SK-N-SH (cell line): ENCODE measurements at regions not wholly inside any gene's neighbourhood (a gene's known extent, or its start where the extent isn't known, plus 50 kb on each side); places are given as distances from the start of the nearest gene placed in this dataset.

Experiments used
- CTCF ChIA-PET: fragments of 300-600, 350-600 bp; formaldehyde crosslinking; extraction: SDS; loops from one replicate; lab custom pipeline; 2021; lab: Yijun Ruan, JAX
- POLR2A ChIA-PET: fragments of 350-600 bp; sonication (Branson Sonifier 250); formaldehyde crosslinking; extraction: SDS; loops from one replicate; lab custom pipeline; 2020; ENCODE audit warnings: antibody characterized with exemption, inconsistent platforms; lab: Yijun Ruan, JAX
- DNase-seq: peaks from one replicate; pipeline ENCODE4 v3.0.0; 2012
- H2AFZ ChIP-seq: fragments of 200-600 bp; sonication (generic); 2 replicates; pipeline ENCODE4 v1.8.1; 2016; ENCODE audit warnings: antibody characterized with exemption, mild to moderate bottlenecking, low read depth
- H3F3A ChIP-seq: fragments of 200-600 bp; sonication (generic); replicated peaks from 2 replicates; pipeline ENCODE3; 2016; ENCODE audit warnings: antibody characterized with exemption, mild to moderate bottlenecking; ENCODE audit not compliant: insufficient read depth
- H3K27ac ChIP-seq, 2 experiments: fragments of 200-500 bp in 1 of 2; fragments of 200-600 bp in 1 of 2; sonication (Bioruptor generic) in 1 of 2; sonication (generic), shearing (Covaris generic) in 1 of 2; 2 replicates each; pipeline versions ENCODE4 v1.5.1 to v1.6.1; 2014 to 2016; ENCODE audit warnings: low read depth in 2 of 2, inconsistent platforms in 1 of 2, low read length in 1 of 2, mild to moderate bottlenecking in 1 of 2, mixed read lengths in 1 of 2
- H3K27me3 ChIP-seq: fragments of 200-600 bp; sonication (generic), shearing (Covaris generic); 2 replicates; pipeline ENCODE4 v1.6.1; 2016; ENCODE audit warnings: mixed run types; ENCODE audit not compliant: insufficient read depth
- H3K36me3 ChIP-seq, 2 experiments: fragments of 200-500 bp in 1 of 2; fragments of 200-600 bp in 1 of 2; sonication (Bioruptor generic) in 1 of 2; sonication (generic) in 1 of 2; replicated peaks in 1 of 2; 2 replicates each; pipeline versions ENCODE3 to v1.5.1; 2014 to 2016; ENCODE audit warnings: low read length in 1 of 2, mild to moderate bottlenecking in 1 of 2; ENCODE audit not compliant: insufficient read depth in 2 of 2, control insufficient read depth in 1 of 2
- H3K4me1 ChIP-seq, 2 experiments: fragments of 200-500 bp in 1 of 2; fragments of 200-600 bp in 1 of 2; sonication (Bioruptor generic) in 1 of 2; sonication (generic), shearing (Covaris generic) in 1 of 2; 2 replicates each; pipeline versions ENCODE4 v1.5.1 to v1.6.1; 2014 to 2016; ENCODE audit warnings: low read depth in 1 of 2, low read length in 1 of 2, mixed run types in 1 of 2; ENCODE audit not compliant: insufficient read depth in 2 of 2, control insufficient read depth in 1 of 2
- H3K4me2 ChIP-seq: fragments of 200-600 bp; sonication (generic), shearing (Covaris generic); 2 replicates; pipeline ENCODE4 v1.6.1; 2017; ENCODE audit warnings: mixed run types
- H3K4me3 ChIP-seq, 2 experiments: fragments of 200-500 bp in 1 of 2; fragments of 200-600 bp in 1 of 2; sonication (Bioruptor generic) in 1 of 2; sonication (generic), shearing (Covaris generic) in 1 of 2; 2 replicates each; pipeline versions ENCODE4 v1.5.1 to v1.8.1; 2014 to 2016; ENCODE audit warnings: low read depth in 2 of 2, inconsistent platforms in 1 of 2, low read length in 1 of 2, mild to moderate bottlenecking in 1 of 2, mixed read lengths in 1 of 2, moderate library complexity in 1 of 2
- H3K79me2 ChIP-seq: fragments of 200-600 bp; sonication (generic); 2 replicates; pipeline ENCODE4 v1.8.1; 2017; ENCODE audit warnings: mild to moderate bottlenecking; ENCODE audit not compliant: insufficient read depth
- H3K9ac ChIP-seq: fragments of 200-600 bp; sonication (generic); 2 replicates; pipeline ENCODE4 v1.6.1; 2017; ENCODE audit warnings: mixed run types
- H3K9me2 ChIP-seq: fragments of 200-600 bp; sonication (generic); 2 replicates; pipeline ENCODE4 v1.6.1; 2017; ENCODE audit warnings: mixed run types
- H3K9me3 ChIP-seq: fragments of 200-600 bp; sonication (generic); 2 replicates; pipeline ENCODE4 v1.6.1; 2017; ENCODE audit warnings: mixed run types, mild to moderate bottlenecking, moderate library complexity
- H4K20me1 ChIP-seq: fragments of 200-600 bp; sonication (generic); 2 replicates; pipeline ENCODE4 v1.6.1; 2017; ENCODE audit warnings: mild to moderate bottlenecking, mixed run types; ENCODE audit not compliant: insufficient read depth
- ELF1 ChIP-seq: IDR thresholded peaks from 2 replicates; pipeline ENCODE4 v1.4.0; 2012
- FOXM1 ChIP-seq: IDR thresholded peaks from 2 replicates; pipeline ENCODE4 v1.4.0; 2012; ENCODE audit warnings: low read depth, mild to moderate bottlenecking
- GATA2 ChIP-seq: sonication (generic); formaldehyde crosslinking; IDR thresholded peaks from 2 replicates; pipeline ENCODE4 v1.5.0; 2020; ENCODE audit warnings: mild to moderate bottlenecking, missing genetic modification reagents
- JUND ChIP-seq: IDR thresholded peaks from 2 replicates; pipeline ENCODE4 v1.4.0; 2012
- MEF2A ChIP-seq: IDR thresholded peaks from 2 replicates; pipeline ENCODE4 v1.4.0; 2012; ENCODE audit warnings: low read depth, borderline replicate concordance
- MXI1 ChIP-seq: IDR thresholded peaks from 2 replicates; pipeline ENCODE4 v1.6.1; 2012; ENCODE audit warnings: mild to moderate bottlenecking, low read depth, low read length, improper control_type of control experiment
- NRF1 ChIP-seq: IDR thresholded peaks from 2 replicates; pipeline ENCODE4 v1.6.1; 2012; ENCODE audit warnings: low read depth, mild to moderate bottlenecking, low read length
- RAD21 ChIP-seq: IDR thresholded peaks from 2 replicates; pipeline ENCODE4 v1.6.1; 2012; ENCODE audit warnings: mild to moderate bottlenecking, low read length
- RCOR1 ChIP-seq: fragments of 150-350 bp; IDR thresholded peaks from 2 replicates; pipeline ENCODE4 v1.6.1; 2017; ENCODE audit warnings: antibody characterized with exemption, low read length
- SIN3A ChIP-seq: IDR thresholded peaks from 2 replicates; pipeline ENCODE4 v1.6.1; 2012; ENCODE audit warnings: low read depth, mild to moderate bottlenecking, low read length, moderate library complexity, borderline replicate concordance
- SMC3 ChIP-seq: IDR thresholded peaks from 2 replicates; pipeline ENCODE4 v1.6.1; 2012; ENCODE audit warnings: low read depth, low read length, improper control_type of control experiment
- TCF12 ChIP-seq: IDR thresholded peaks from 2 replicates; pipeline ENCODE4 v1.4.0; 2012
- YY1 ChIP-seq: IDR thresholded peaks from 2 replicates; pipeline ENCODE4 v1.4.0; 2012; ENCODE audit warnings: low read depth, mild to moderate bottlenecking
- WGBS: methylation state at CpG from one replicate; pipeline ENCODE4 v1.1.6; 2017; ENCODE audit warnings: low lambda C conversion rate; 5-methylcytosine and 5-hydroxymethylcytosine counted together
- TF ChIP-seq, protein P1 (sequence below): fragments of 150-350 bp; IDR thresholded peaks from 2 replicates; pipeline ENCODE4 v1.6.1; 2016; ENCODE audit warnings: mild to moderate bottlenecking, low read depth, low read length
- TF ChIP-seq, protein P2 (sequence below): IDR thresholded peaks from 2 replicates; pipeline ENCODE4; 2012
- TF ChIP-seq, protein P3 (sequence below): IDR thresholded peaks from 2 replicates; pipeline ENCODE4 v1.4.0; 2012; ENCODE audit warnings: low read depth
- TF ChIP-seq, protein P4 (sequence below): fragments of 150-350 bp; IDR thresholded peaks from 2 replicates; pipeline ENCODE4 v1.6.1; 2017; ENCODE audit warnings: antibody characterized with exemption, low read length, low read depth, borderline replicate concordance

DNA sequence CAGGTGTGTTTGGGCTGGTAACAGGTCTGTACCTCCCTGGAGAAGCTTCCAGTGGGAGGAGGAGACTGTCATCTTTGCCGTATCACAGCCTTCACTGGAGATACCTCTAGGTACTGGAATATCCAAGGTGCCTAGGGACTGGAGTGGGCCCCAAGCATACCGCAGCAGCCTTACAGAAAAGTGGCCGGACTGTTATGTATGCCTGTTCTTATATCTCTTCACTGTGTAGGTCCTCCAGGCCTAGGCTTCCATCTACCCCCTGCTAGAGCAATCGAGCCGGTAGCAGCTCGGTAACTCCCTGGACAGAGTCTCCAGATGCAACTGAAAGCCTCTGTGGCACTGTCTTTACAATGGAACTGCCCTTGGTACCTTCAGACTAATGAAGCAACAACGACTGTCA, 277.4 kb upstream of the GRIA3 start:
- Histone ChIP-seq H3K79me2 (no peaks in the 10 kb centered on the region), H3K27me3 (no peaks in the 10 kb centered on the region), H3K4me3 (no peak overlapping the region), H3F3A (no peaks in the 10 kb centered on the region), H3K4me2 (no peak overlapping the region), H2AFZ (no peak overlapping the region), H3K9me3 (no peaks in the 10 kb centered on the region), H3K9ac (no peak overlapping the region), H3K27ac (no peak overlapping the region), H3K36me3 (no peaks in the 10 kb centered on the region), H3K4me1 (no peaks in the 10 kb centered on the region), H4K20me1 (no peaks in the 10 kb centered on the region), H3K9me2 (no peaks in the 10 kb centered on the region)
- 12% methylated on average over 7 of the region's 7 CpGs for WGBS
- TF ChIP-seq, protein P1, sequence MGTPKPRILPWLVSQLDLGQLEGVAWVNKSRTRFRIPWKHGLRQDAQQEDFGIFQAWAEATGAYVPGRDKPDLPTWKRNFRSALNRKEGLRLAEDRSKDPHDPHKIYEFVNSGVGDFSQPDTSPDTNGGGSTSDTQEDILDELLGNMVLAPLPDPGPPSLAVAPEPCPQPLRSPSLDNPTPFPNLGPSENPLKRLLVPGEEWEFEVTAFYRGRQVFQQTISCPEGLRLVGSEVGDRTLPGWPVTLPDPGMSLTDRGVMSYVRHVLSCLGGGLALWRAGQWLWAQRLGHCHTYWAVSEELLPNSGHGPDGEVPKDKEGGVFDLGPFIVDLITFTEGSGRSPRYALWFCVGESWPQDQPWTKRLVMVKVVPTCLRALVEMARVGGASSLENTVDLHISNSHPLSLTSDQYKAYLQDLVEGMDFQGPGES: no peak
- TF ChIP-seq FOXM1 (no peak), TCF12 (no peak), SIN3A (no peak), MEF2A (no peak), YY1 (no peak), MXI1 (no peak), RCOR1 (no peak), SMC3 (no peak), GATA2 (CRISPR knock-in tag) (no peak), JUND (no peak), RAD21 (no peak), NRF1 (no peak), ELF1 (no peak)
- TF ChIP-seq, protein P2, sequence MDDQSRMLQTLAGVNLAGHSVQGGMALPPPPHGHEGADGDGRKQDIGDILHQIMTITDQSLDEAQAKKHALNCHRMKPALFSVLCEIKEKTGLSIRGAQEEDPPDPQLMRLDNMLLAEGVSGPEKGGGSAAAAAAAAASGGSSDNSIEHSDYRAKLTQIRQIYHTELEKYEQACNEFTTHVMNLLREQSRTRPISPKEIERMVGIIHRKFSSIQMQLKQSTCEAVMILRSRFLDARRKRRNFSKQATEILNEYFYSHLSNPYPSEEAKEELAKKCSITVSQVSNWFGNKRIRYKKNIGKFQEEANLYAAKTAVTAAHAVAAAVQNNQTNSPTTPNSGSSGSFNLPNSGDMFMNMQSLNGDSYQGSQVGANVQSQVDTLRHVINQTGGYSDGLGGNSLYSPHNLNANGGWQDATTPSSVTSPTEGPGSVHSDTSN: no peak
- TF ChIP-seq, protein P3, sequence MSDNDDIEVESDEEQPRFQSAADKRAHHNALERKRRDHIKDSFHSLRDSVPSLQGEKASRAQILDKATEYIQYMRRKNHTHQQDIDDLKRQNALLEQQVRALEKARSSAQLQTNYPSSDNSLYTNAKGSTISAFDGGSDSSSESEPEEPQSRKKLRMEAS: no peak
- TF ChIP-seq, protein P4, sequence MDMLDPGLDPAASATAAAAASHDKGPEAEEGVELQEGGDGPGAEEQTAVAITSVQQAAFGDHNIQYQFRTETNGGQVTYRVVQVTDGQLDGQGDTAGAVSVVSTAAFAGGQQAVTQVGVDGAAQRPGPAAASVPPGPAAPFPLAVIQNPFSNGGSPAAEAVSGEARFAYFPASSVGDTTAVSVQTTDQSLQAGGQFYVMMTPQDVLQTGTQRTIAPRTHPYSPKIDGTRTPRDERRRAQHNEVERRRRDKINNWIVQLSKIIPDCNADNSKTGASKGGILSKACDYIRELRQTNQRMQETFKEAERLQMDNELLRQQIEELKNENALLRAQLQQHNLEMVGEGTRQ: no peak
- CTCF ChIA-PET: no interaction called here
- DNase-seq: no peak
- POLR2A ChIA-PET: no interaction called here

DNA sequence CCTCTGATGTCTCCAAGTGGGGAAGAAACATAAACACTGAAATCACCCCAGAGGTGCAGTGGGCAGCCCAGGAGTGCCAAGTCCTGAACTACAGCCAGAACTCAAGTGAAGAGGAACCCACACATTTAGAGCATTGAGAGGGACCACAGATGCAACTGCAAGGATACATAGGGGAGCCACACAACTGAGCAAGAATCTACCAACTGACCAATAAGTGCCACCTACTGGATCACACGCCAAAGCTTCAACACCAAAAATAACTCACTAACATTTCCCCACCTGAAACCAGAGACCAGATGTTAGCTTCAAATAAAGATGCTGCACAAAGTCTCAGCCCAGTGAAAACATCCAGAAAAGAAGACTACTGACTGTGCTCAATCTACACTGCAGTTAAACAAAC, 276.7 kb upstream of the GRIA3 start:
- Histone ChIP-seq H3K27ac (no peak overlapping the region), H3K9ac (no peak overlapping the region), H3K36me3 (no peaks in the 10 kb centered on the region), H3K4me1 (no peaks in the 10 kb centered on the region), H4K20me1 (no peaks in the 10 kb centered on the region), H3F3A (no peaks in the 10 kb centered on the region), H3K4me2 (no peak overlapping the region), H2AFZ (no peak overlapping the region), H3K27me3 (no peaks in the 10 kb centered on the region), H3K79me2 (no peaks in the 10 kb centered on the region), H3K9me2 (no peaks in the 10 kb centered on the region), H3K4me3 (no peak overlapping the region), H3K9me3 (no peaks in the 10 kb centered on the region)
- no peak for DNase-seq
- TF ChIP-seq GATA2 (CRISPR knock-in tag) (no peak), RAD21 (no peak)
- TF ChIP-seq, protein P2: no peak
- ChIA-PET CTCF (no interaction called here), POLR2A (no interaction called here)
- 0% methylated on average over 1 of the region's 1 CpG for WGBS
